Ishikawa (cell line): ENCODE measurements at regions not wholly inside any gene's neighbourhood (a gene's known extent, or its start where the extent isn't known, plus 50 kb on each side); places are given as distances from the start of the nearest gene placed in this dataset.

Source experiments
- CEBPB ChIP-seq: IDR thresholded peaks from 2 replicates; pipeline ENCODE4 v1.6.1; 2012
- CREB1 ChIP-seq: IDR thresholded peaks from 2 replicates; pipeline ENCODE4 v1.6.1; 2012; ENCODE audit warnings: low read depth
- EGR1 ChIP-seq: IDR thresholded peaks from 2 replicates; pipeline ENCODE4 v1.6.1; 2012
- EP300 ChIP-seq: IDR thresholded peaks from 2 replicates; pipeline ENCODE4 v1.6.1; 2012; ENCODE audit warnings: borderline replicate concordance
- FOXM1 ChIP-seq: IDR thresholded peaks from 2 replicates; pipeline ENCODE4 v1.6.1; 2012; ENCODE audit warnings: low read depth, borderline replicate concordance
- MAX ChIP-seq: IDR thresholded peaks from 2 replicates; pipeline ENCODE4 v1.6.1; 2012
- NFIC ChIP-seq: IDR thresholded peaks from 2 replicates; pipeline ENCODE4 v1.6.1; 2012
- RAD21 ChIP-seq: IDR thresholded peaks from 2 replicates; pipeline ENCODE4 v1.6.1; 2012; ENCODE audit warnings: low read depth
- REST ChIP-seq: IDR thresholded peaks from 2 replicates; pipeline ENCODE4 v1.6.1; 2012; ENCODE audit warnings: low read depth, mild to moderate bottlenecking
- TAF1 ChIP-seq: IDR thresholded peaks from 2 replicates; pipeline ENCODE4 v1.6.1; 2012; ENCODE audit warnings: low read depth, mild to moderate bottlenecking
- TCF12 ChIP-seq: IDR thresholded peaks from 2 replicates; pipeline ENCODE4 v1.6.1; 2012; ENCODE audit warnings: low read depth
- TEAD4 ChIP-seq: IDR thresholded peaks from 2 replicates; pipeline ENCODE4 v1.6.1; 2012
- YY1 ChIP-seq: IDR thresholded peaks from 2 replicates; pipeline ENCODE4 v1.6.1; 2012; ENCODE audit warnings: low read depth
- ZBTB7A ChIP-seq: IDR thresholded peaks from 2 replicates; pipeline ENCODE4 v1.6.1; 2012; ENCODE audit warnings: low read depth
- TF ChIP-seq, protein P1 (sequence below): IDR thresholded peaks from 2 replicates; pipeline ENCODE4 v1.6.1; 2012

DNA sequence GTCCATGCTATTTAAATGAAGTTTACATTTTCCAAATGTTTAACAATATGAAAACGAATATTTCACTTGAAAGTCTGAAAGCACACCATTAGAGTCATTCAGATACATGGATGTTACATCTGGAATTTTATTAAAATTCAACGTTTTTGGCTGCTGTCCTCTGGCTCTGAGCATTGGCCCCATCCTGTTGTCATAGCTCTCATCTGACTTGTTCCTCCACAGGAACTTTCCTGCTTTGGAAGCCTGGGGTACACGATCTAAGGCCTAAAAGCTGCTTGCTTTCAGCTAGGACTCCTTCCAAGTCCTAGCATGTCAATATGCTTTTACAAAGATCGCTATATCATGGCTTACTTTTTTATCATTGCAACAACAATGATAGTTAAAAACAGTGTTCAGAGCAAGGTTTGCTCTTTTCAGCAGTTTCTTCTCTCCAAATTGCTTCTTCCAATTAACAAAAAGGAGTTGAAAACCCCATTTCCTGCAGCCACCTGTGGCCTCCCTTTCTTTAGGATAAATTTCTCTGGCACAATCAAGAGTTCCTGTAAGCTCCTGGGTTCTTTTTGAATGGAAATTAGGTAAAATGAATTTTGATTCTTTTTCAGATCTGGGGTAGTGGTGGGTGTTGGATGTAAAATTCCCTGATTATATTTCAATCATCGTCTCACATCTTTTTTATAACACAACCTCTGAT lies 413.4 kb upstream of the AGA start:
- TF ChIP-seq YY1 (no peak), ZBTB7A (no peak), FOXM1 (no peak), EP300 (no peak), RAD21 (no peak), TAF1 (no peak)
- TF ChIP-seq, protein P1, sequence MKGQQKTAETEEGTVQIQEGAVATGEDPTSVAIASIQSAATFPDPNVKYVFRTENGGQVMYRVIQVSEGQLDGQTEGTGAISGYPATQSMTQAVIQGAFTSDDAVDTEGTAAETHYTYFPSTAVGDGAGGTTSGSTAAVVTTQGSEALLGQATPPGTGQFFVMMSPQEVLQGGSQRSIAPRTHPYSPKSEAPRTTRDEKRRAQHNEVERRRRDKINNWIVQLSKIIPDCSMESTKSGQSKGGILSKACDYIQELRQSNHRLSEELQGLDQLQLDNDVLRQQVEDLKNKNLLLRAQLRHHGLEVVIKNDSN, result no peak

DNA sequence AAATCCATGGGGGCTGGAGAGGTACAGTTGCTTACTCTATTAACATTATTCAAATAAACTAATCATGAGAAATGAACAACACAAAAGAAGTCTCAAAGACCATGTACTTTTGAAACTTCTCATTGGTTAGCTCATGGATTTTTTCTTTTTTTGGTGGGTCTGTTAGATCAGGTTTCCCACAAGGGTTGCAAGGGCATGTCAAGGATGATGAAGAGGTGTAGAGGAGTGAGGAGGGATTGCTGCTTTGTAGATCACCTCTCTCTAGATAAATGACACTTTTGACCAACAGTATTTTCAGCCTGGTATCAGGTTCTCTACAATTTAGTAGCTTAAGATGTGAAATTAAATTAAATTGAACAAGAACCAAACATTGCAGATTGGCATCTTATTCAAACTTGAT lies 417.9 kb upstream of the AGA start:
- TF ChIP-seq TEAD4, result no peak
- no peak for TF ChIP-seq EP300
- no peak for TF ChIP-seq TCF12
- TF ChIP-seq CEBPB, result no peak
- no peak for TF ChIP-seq MAX
- no peak for TF ChIP-seq RAD21
- TF ChIP-seq EGR1, result no peak
- TF ChIP-seq, protein P1, result no peak
- no peak for TF ChIP-seq FOXM1
- no peak for TF ChIP-seq REST
- no peak for TF ChIP-seq ZBTB7A
- TF ChIP-seq NFIC, result no peak
- no peak for TF ChIP-seq YY1

GRCh38 chr4:177861551-177862094 lies 419.4 kb upstream of the AGA start:
- TF ChIP-seq YY1 (no peak), FOXM1 (no peak), RAD21 (no peak), TAF1 (no peak), NFIC (no peak), CEBPB (no peak), EGR1 (no peak), MAX (no peak), EP300 (no peak), CREB1 (no peak), ZBTB7A (no peak), TCF12 (no peak), REST (no peak), TEAD4 (no peak)
- TF ChIP-seq, protein P1, result no peak

DNA sequence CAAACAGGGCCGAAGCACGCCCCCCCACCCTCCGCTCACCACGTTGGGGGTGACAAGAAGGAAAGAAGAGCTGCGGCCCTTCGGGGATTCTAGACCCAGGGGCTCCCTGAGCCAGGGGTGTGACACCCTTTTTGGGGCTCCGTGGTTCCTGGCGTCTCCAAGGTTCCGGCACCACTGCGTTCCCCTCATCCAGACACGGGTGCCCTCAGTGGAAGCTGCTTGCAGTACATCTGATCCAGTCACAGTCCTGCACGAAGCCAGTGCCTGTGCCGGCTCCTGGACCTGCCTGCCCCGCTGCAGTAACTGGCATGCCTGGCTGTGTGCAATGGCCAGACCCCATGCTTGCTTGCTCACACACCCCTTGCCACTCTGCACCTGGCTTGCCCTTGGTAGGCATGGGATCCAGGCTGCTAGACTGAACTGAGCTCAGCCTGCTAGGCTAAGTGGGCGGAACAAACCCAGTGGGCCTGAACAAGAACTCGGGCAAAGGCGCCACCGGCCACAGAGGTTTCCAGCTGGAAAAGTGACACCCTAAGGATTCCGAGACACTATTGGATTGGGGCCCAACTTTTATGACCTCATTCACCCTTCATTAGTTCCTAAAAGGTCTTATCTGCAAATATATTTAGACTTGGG lies 420.4 kb upstream of the AGA start:
- TF ChIP-seq EP300 (no peak), TCF12 (no peak), CEBPB (no peak)

DNA sequence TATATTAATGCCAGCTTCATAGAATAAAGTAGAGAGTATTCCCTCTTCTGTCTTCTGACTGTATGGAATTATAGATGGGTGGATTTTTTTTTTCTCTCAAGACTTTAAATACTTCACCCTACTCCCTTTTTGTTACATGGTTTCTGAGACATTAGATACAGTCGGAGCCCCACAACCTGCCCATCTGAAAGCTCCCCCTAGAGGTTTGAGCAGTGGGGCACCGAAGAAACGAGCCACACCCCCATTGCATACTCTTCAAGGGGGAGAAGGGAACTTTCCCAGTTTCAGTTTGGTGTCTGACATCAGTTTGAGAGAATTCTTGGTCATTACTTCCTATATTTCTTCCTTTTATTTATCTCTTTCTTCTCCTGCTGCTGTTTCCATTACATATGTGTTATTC lies 437.6 kb upstream of the AGA start:
- no peak for TF ChIP-seq EGR1
- no peak for TF ChIP-seq EP300
- TF ChIP-seq ZBTB7A, result no peak
- no peak for TF ChIP-seq TAF1
- no peak for TF ChIP-seq YY1
- TF ChIP-seq TEAD4, result no peak
- peak; percentile 7; the same call in 1 of the 2 replicates for TF ChIP-seq RAD21
- TF ChIP-seq, protein P1, result no peak
